ENCODE measurements at regions not wholly inside any gene's neighbourhood (a gene's known extent, or its start where the extent isn't known, plus 50 kb on each side); places are given as distances from the start of the nearest gene placed in this dataset.
"Not testable (repeated sequence)": the region's sequence is repeated elsewhere in the genome, so short reads cannot be mapped to it uniquely, and the experiment has no call there.

- H3K27me3 ChIP-seq (ENCODE audit: insufficient read depth, low read length) = no peaks in the 10 kb centered on the region
- no peaks in the 10 kb centered on the region for H3K4me1 ChIP-seq (ENCODE audit: control insufficient read depth, insufficient read depth, low read length, unreplicated experiment)
- no peak overlapping the region for H2AFZ ChIP-seq (ENCODE audit: low read length, unreplicated experiment)
- H3K4me3 ChIP-seq (ENCODE audit: low read depth, low read length) = no peak overlapping the region
- H3K79me2 ChIP-seq (ENCODE audit: control insufficient read depth, insufficient read depth, low read length, unreplicated experiment) = no peaks in the 10 kb centered on the region
- H3K27ac ChIP-seq (ENCODE audit: low read depth, low read length) = no peak overlapping the region
- no peaks in the 10 kb centered on the region for H3K36me3 ChIP-seq (ENCODE audit: insufficient read depth, low read length)
Measured at GRCh38 chr2:142445551-142446072, 314.8 kb upstream of the LRP1B start.

GRCh38 chr2:142445023-142445422 is 314.2 kb upstream of the LRP1B start:
- H3K4me3 ChIP-seq (ENCODE audit: low read depth, low read length) = no peak overlapping the region
- no peak overlapping the region for H2AFZ ChIP-seq (ENCODE audit: low read length, unreplicated experiment)
- H3K27me3 ChIP-seq (ENCODE audit: insufficient read depth, low read length) = no peaks in the 10 kb centered on the region
- no peak overlapping the region for H3K27ac ChIP-seq (ENCODE audit: low read depth, low read length)
- no peaks in the 10 kb centered on the region for H3K4me1 ChIP-seq (ENCODE audit: control insufficient read depth, insufficient read depth, low read length, unreplicated experiment)
- H3K79me2 ChIP-seq (ENCODE audit: control insufficient read depth, insufficient read depth, low read length, unreplicated experiment) = no peaks in the 10 kb centered on the region
- H3K36me3 ChIP-seq (ENCODE audit: insufficient read depth, low read length) = no peaks in the 10 kb centered on the region

GRCh38 chr2:142435847-142436246 is 305.0 kb upstream of the LRP1B start:
- no peak overlapping the region for H2AFZ ChIP-seq (ENCODE audit: low read length, unreplicated experiment)
- H3K27ac ChIP-seq (ENCODE audit: low read depth, low read length) = no peak overlapping the region

GRCh38 chr2:142426064-142426463 is 295.2 kb upstream of the LRP1B start:
- Histone ChIP-seq H3K27ac (ENCODE audit: low read depth, low read length) (no peak overlapping the region), H3K79me2 (ENCODE audit: control insufficient read depth, insufficient read depth, low read length, unreplicated experiment) (no peaks in the 10 kb centered on the region), H3K4me3 (ENCODE audit: low read depth, low read length) (no peak overlapping the region), H3K27me3 (ENCODE audit: insufficient read depth, low read length) (peaks cover 12% of the 10 kb centered on the region), H3K36me3 (ENCODE audit: insufficient read depth, low read length) (no peaks in the 10 kb centered on the region), H3K4me1 (ENCODE audit: control insufficient read depth, insufficient read depth, low read length, unreplicated experiment) (no peaks in the 10 kb centered on the region), H2AFZ (ENCODE audit: low read length, unreplicated experiment) (no peak overlapping the region)

More at GRCh38 chr2:142435847-142436246, 305.0 kb upstream of the LRP1B start:
- H3K4me3 ChIP-seq (ENCODE audit: low read depth, low read length) = no peak overlapping the region
- no peaks in the 10 kb centered on the region for H3K4me1 ChIP-seq (ENCODE audit: control insufficient read depth, insufficient read depth, low read length, unreplicated experiment)
- no peaks in the 10 kb centered on the region for H3K36me3 ChIP-seq (ENCODE audit: insufficient read depth, low read length)
- H3K79me2 ChIP-seq (ENCODE audit: control insufficient read depth, insufficient read depth, low read length, unreplicated experiment) = no peaks in the 10 kb centered on the region
- H3K27me3 ChIP-seq (ENCODE audit: insufficient read depth, low read length) = 0 out of 2 replicates have a peak, but pooled peaks cover 4% of the 10 kb centered on the region

- Histone ChIP-seq H3K27me3 (ENCODE audit: insufficient read depth, low read length) (peaks cover 12% of the 10 kb centered on the region), H3K27ac (ENCODE audit: low read depth, low read length) (no peak overlapping the region), H3K4me1 (ENCODE audit: control insufficient read depth, insufficient read depth, low read length, unreplicated experiment) (no peaks in the 10 kb centered on the region), H2AFZ (ENCODE audit: low read length, unreplicated experiment) (no peak overlapping the region), H3K4me3 (ENCODE audit: low read depth, low read length) (no peak overlapping the region), H3K79me2 (ENCODE audit: control insufficient read depth, insufficient read depth, low read length, unreplicated experiment) (no peaks in the 10 kb centered on the region), H3K36me3 (ENCODE audit: insufficient read depth, low read length) (no peaks in the 10 kb centered on the region)
Measured at GRCh38 chr2:142425551-142425950, 294.7 kb upstream of the LRP1B start.

- Histone ChIP-seq H3K27ac (ENCODE audit: low read depth, low read length) (no peak overlapping the region), H3K4me1 (ENCODE audit: control insufficient read depth, insufficient read depth, low read length, unreplicated experiment) (no peaks in the 10 kb centered on the region), H3K79me2 (ENCODE audit: control insufficient read depth, insufficient read depth, low read length, unreplicated experiment) (no peaks in the 10 kb centered on the region), H2AFZ (ENCODE audit: low read length, unreplicated experiment) (no peak overlapping the region), H3K36me3 (ENCODE audit: insufficient read depth, low read length) (no peaks in the 10 kb centered on the region), H3K4me3 (ENCODE audit: low read depth, low read length) (no peak overlapping the region), H3K27me3 (ENCODE audit: insufficient read depth, low read length) (peaks cover 19% of the 10 kb centered on the region)
Measured at GRCh38 chr2:142423603-142424002, 292.8 kb upstream of the LRP1B start.

- Histone ChIP-seq H2AFZ (ENCODE audit: low read length, unreplicated experiment) (no peak overlapping the region), H3K4me1 (ENCODE audit: control insufficient read depth, insufficient read depth, low read length, unreplicated experiment) (no peaks in the 10 kb centered on the region), H3K79me2 (ENCODE audit: control insufficient read depth, insufficient read depth, low read length, unreplicated experiment) (no peaks in the 10 kb centered on the region), H3K27ac (ENCODE audit: low read depth, low read length) (no peak overlapping the region), H3K36me3 (ENCODE audit: insufficient read depth, low read length) (no peaks in the 10 kb centered on the region), H3K4me3 (ENCODE audit: low read depth, low read length) (no peak overlapping the region), H3K27me3 (ENCODE audit: insufficient read depth, low read length) (peaks cover 19% of the 10 kb centered on the region)
Measured at GRCh38 chr2:142422769-142423168, 292.0 kb upstream of the LRP1B start.

GRCh38 chr2:142422041-142422440 is 291.2 kb upstream of the LRP1B start:
- Histone ChIP-seq H3K79me2 (ENCODE audit: control insufficient read depth, insufficient read depth, low read length, unreplicated experiment) (no peaks in the 10 kb centered on the region), H3K4me3 (ENCODE audit: low read depth, low read length) (no peak overlapping the region), H3K36me3 (ENCODE audit: insufficient read depth, low read length) (no peaks in the 10 kb centered on the region), H3K27ac (ENCODE audit: low read depth, low read length) (no peak overlapping the region), H3K4me1 (ENCODE audit: control insufficient read depth, insufficient read depth, low read length, unreplicated experiment) (no peaks in the 10 kb centered on the region), H3K27me3 (ENCODE audit: insufficient read depth, low read length) (peaks cover 19% of the 10 kb centered on the region), H2AFZ (ENCODE audit: low read length, unreplicated experiment) (no peak overlapping the region)

- not testable (repeated sequence) for H2AFZ ChIP-seq (ENCODE audit: low read length, unreplicated experiment); H3K4me1 ChIP-seq (ENCODE audit: control insufficient read depth, insufficient read depth, low read length, unreplicated experiment); H3K4me3 ChIP-seq (ENCODE audit: low read depth, low read length); H3K79me2 ChIP-seq (ENCODE audit: control insufficient read depth, insufficient read depth, low read length, unreplicated experiment); H3K36me3 ChIP-seq (ENCODE audit: insufficient read depth, low read length); H3K27ac ChIP-seq (ENCODE audit: low read depth, low read length)
- H3K27me3 ChIP-seq (ENCODE audit: insufficient read depth, low read length) = peaks cover 11% of the 10 kb centered on the region
Measured at GRCh38 chr2:142418699-142419098, 287.9 kb upstream of the LRP1B start.

GRCh38 chr2:142416996-142417395 is 286.2 kb upstream of the LRP1B start:
- Histone ChIP-seq H3K36me3 (ENCODE audit: insufficient read depth, low read length) (no peaks in the 10 kb centered on the region), H3K4me1 (ENCODE audit: control insufficient read depth, insufficient read depth, low read length, unreplicated experiment) (no peaks in the 10 kb centered on the region), H3K4me3 (ENCODE audit: low read depth, low read length) (no peak overlapping the region), H3K27me3 (ENCODE audit: insufficient read depth, low read length) (peaks cover 10% of the 10 kb centered on the region; the same call in 1 of the 2 replicates), H3K79me2 (ENCODE audit: control insufficient read depth, insufficient read depth, low read length, unreplicated experiment) (no peaks in the 10 kb centered on the region), H2AFZ (ENCODE audit: low read length, unreplicated experiment) (no peak overlapping the region), H3K27ac (ENCODE audit: low read depth, low read length) (no peak overlapping the region)

GRCh38 chr2:142415461-142415860 is 284.6 kb upstream of the LRP1B start:
- H3K27me3 ChIP-seq (ENCODE audit: insufficient read depth, low read length) = peaks cover 11% of the 10 kb centered on the region; the same call in 1 of the 2 replicates
- no peaks in the 10 kb centered on the region for H3K79me2 ChIP-seq (ENCODE audit: control insufficient read depth, insufficient read depth, low read length, unreplicated experiment)
- H3K4me1 ChIP-seq (ENCODE audit: control insufficient read depth, insufficient read depth, low read length, unreplicated experiment) = no peaks in the 10 kb centered on the region
- no peak overlapping the region for H3K4me3 ChIP-seq (ENCODE audit: low read depth, low read length)
- no peak overlapping the region for H2AFZ ChIP-seq (ENCODE audit: low read length, unreplicated experiment)
- H3K27ac ChIP-seq (ENCODE audit: low read depth, low read length) = no peak overlapping the region
- no peaks in the 10 kb centered on the region for H3K36me3 ChIP-seq (ENCODE audit: insufficient read depth, low read length)

All from ACC112 (cell line).